Activated naive CD4-positive, alpha-beta T cell treated with anti-CD3 and anti-CD28 coated beads, Interleukin-2, amount 50 U/mL, for 24 hours (primary cell): ENCODE measurements at regions not wholly inside any gene's neighbourhood (a gene's known extent, or its start where the extent isn't known, plus 50 kb on each side); places are given as distances from the start of the nearest gene placed in this dataset.

Experiments
- H3K27ac Mint-ChIP-seq: one replicate; pipeline ENCODE4 v1.8.0; 2021; ENCODE audit warnings: mild to moderate bottlenecking, mixed read lengths
- H3K27me3 Mint-ChIP-seq: one replicate; pipeline ENCODE4 v1.8.0; 2021; ENCODE audit warnings: mixed read lengths
- H3K36me3 Mint-ChIP-seq: one replicate; pipeline ENCODE4 v1.8.0; 2021; ENCODE audit warnings: mixed read lengths
- H3K4me1 Mint-ChIP-seq: one replicate; pipeline ENCODE4 v1.8.0; 2021; ENCODE audit warnings: mixed read lengths
- H3K4me3 Mint-ChIP-seq: one replicate; pipeline ENCODE4 v1.8.0; 2021; ENCODE audit warnings: mild to moderate bottlenecking, mixed read lengths
- H3K9me3 Mint-ChIP-seq: one replicate; pipeline ENCODE4 v1.8.0; 2021; ENCODE audit warnings: mixed read lengths

DNA sequence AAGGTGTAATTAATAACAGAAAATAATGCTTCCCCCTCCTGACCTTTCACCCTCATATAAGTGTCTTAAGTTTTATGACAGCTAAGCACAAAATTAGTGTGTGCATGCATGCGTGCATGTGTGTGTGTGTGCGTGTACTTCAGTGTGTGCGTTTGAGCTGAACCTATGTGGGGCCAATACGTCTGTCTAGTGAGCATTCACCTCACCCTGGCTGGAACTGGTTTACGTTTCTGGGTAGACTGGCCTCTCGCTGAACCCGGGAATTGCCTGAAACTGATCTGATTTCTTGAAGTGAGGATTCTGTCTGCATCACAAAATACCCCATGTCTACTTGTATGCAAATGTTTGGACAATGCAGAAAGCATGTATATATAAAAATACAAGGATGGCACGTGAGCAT is 68.2 kb upstream of the TBX3 start:
- H3K9me3 Mint-ChIP-seq, result no peaks in the 10 kb centered on the region
- H3K27me3 Mint-ChIP-seq, result peaks cover 3% of the 10 kb centered on the region
- H3K4me1 Mint-ChIP-seq, result no peaks in the 10 kb centered on the region
- H3K4me3 Mint-ChIP-seq, result no peak overlapping the region
- H3K27ac Mint-ChIP-seq, result no peak overlapping the region
- no peaks in the 10 kb centered on the region for H3K36me3 Mint-ChIP-seq

GRCh38 chr12:114751712-114752111 is 67.7 kb upstream of the TBX3 start:
- Mint-ChIP-seq H3K9me3 (no peaks in the 10 kb centered on the region), H3K36me3 (no peaks in the 10 kb centered on the region), H3K27ac (no peak overlapping the region), H3K4me3 (no peak overlapping the region), H3K27me3 (peaks cover 3% of the 10 kb centered on the region), H3K4me1 (no peaks in the 10 kb centered on the region)

DNA sequence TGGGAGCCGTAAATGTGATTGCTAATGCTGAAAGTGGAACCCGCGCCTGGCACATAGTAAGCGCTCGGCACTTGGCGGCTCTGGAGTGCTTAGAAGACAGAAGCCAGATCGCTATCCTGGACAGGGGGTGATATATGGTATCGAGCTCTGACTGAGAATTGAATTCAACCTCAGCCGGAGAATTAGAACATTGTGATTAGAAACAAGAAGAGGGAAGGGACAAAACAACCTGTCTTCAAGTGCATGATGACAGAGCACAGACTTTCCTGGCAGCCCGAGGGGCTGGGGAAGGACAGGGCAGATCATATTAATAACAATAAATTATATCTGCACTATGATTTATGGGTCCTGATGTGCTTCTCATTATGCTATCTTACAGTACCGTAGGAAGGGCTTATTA is 66.9 kb upstream of the TBX3 start:
- no peak overlapping the region for H3K27ac Mint-ChIP-seq
- H3K36me3 Mint-ChIP-seq, result no peaks in the 10 kb centered on the region
- H3K27me3 Mint-ChIP-seq, result peaks cover 3% of the 10 kb centered on the region
- H3K4me3 Mint-ChIP-seq, result no peak overlapping the region
- H3K4me1 Mint-ChIP-seq, result no peaks in the 10 kb centered on the region
- no peaks in the 10 kb centered on the region for H3K9me3 Mint-ChIP-seq

DNA sequence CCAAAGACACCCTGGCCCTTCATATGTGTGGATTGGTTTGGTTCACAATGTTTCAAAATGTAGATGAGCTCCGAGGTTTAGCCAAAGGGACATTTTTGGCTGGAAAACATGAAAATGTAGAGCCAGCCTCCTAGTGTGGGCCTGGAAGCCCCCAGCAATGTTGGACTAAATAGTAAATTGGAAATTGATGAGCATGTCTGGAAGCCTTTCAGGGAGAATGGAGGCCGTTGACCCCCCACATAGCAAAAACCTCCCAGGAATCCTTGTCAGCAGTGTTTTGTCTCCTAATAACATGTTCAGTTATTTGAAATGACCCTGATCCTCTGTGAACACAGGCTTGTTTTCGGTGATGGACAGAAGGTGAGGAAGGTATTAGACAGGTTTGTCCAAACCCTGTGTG is 65.1 kb upstream of the TBX3 start:
- no peak overlapping the region for H3K27ac Mint-ChIP-seq
- H3K4me3 Mint-ChIP-seq, result no peak overlapping the region
- no peaks in the 10 kb centered on the region for H3K4me1 Mint-ChIP-seq
- H3K36me3 Mint-ChIP-seq, result no peaks in the 10 kb centered on the region
- H3K27me3 Mint-ChIP-seq, result peaks cover 5% of the 10 kb centered on the region
- H3K9me3 Mint-ChIP-seq, result no peaks in the 10 kb centered on the region

GRCh38 chr12:114747012-114747858 is 63.3 kb upstream of the TBX3 start:
- no peaks in the 10 kb centered on the region for H3K9me3 Mint-ChIP-seq
- no peaks in the 10 kb centered on the region for H3K36me3 Mint-ChIP-seq
- H3K27me3 Mint-ChIP-seq, result peaks cover 5% of the 10 kb centered on the region
- H3K27ac Mint-ChIP-seq, result no peak overlapping the region
- H3K4me1 Mint-ChIP-seq, result no peaks in the 10 kb centered on the region
- H3K4me3 Mint-ChIP-seq, result no peak overlapping the region

GRCh38 chr12:114746297-114747011 is 62.5 kb upstream of the TBX3 start:
- Mint-ChIP-seq H3K36me3 (no peaks in the 10 kb centered on the region), H3K27me3 (peaks cover 5% of the 10 kb centered on the region), H3K9me3 (no peaks in the 10 kb centered on the region), H3K27ac (no peak overlapping the region), H3K4me3 (no peak overlapping the region), H3K4me1 (no peaks in the 10 kb centered on the region)

- Mint-ChIP-seq H3K4me3 (no peak overlapping the region), H3K4me1 (no peaks in the 10 kb centered on the region), H3K27ac (no peak overlapping the region)
These were observed 60.7 kb upstream of the TBX3 start for GRCh38 chr12:114744691-114745090.

DNA sequence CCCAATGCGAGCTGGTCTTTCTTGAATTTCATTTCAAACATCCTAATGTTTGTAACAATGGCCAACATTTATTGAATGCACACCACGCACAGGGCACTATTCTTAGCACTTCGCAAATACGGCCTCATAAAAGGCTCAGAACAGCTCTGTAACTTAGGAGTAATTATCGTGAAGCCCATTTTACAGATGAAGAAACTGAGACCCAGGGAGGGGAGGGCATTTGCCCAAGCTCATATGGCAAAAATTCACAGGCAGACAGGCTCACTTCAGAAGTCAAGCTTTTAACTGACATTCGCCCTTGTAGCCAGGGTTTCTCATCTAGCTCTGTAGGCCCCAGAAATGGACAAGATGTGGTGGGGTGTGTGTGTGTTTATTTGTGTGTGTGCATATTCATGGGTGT is 60.3 kb upstream of the TBX3 start:
- no peaks in the 10 kb centered on the region for H3K36me3 Mint-ChIP-seq
- no peak overlapping the region for H3K4me3 Mint-ChIP-seq
- H3K9me3 Mint-ChIP-seq, result no peaks in the 10 kb centered on the region

More at GRCh38 chr12:114744691-114745090, 60.7 kb upstream of the TBX3 start:
- no peaks in the 10 kb centered on the region for H3K36me3 Mint-ChIP-seq
- H3K27me3 Mint-ChIP-seq, result peaks cover 5% of the 10 kb centered on the region
- no peaks in the 10 kb centered on the region for H3K9me3 Mint-ChIP-seq

DNA sequence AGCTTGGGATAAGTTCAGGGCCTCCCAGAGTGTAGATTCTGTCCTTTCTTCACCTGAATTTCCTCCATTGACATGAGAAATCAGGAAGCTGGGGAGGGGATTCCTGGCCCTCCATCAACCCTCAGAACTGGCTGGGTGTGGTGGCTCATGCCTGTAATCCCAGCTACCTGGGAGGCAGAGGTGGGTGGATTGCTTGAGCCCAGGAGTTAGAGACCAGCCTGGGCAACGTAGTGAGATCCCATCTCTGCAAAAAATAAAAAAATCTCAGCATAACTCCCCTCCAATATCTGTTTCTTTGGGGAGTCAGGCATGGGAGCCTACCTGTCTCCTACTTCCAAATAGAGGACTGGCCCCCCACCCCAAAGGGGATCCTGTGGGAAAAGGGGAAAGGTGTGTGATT is 59.8 kb upstream of the TBX3 start:
- Mint-ChIP-seq H3K27me3 (peaks cover 4% of the 10 kb centered on the region), H3K4me3 (no peak overlapping the region), H3K36me3 (no peaks in the 10 kb centered on the region), H3K4me1 (no peaks in the 10 kb centered on the region), H3K27ac (no peak overlapping the region), H3K9me3 (no peaks in the 10 kb centered on the region)

More for the DNA sequence above, 60.3 kb upstream of the TBX3 start:
- Mint-ChIP-seq H3K27me3 (peaks cover 4% of the 10 kb centered on the region), H3K4me1 (no peaks in the 10 kb centered on the region), H3K27ac (no peak overlapping the region)

- peaks cover 4% of the 10 kb centered on the region for H3K27me3 Mint-ChIP-seq
- no peaks in the 10 kb centered on the region for H3K4me1 Mint-ChIP-seq
- no peak overlapping the region for H3K27ac Mint-ChIP-seq
- H3K9me3 Mint-ChIP-seq, result no peaks in the 10 kb centered on the region
- no peaks in the 10 kb centered on the region for H3K36me3 Mint-ChIP-seq
- no peak overlapping the region for H3K4me3 Mint-ChIP-seq
These were observed 59.3 kb upstream of the TBX3 start for GRCh38 chr12:114743289-114743688.

- Mint-ChIP-seq H3K9me3 (no peaks in the 10 kb centered on the region), H3K4me3 (no peak overlapping the region), H3K27ac (no peak overlapping the region), H3K4me1 (no peaks in the 10 kb centered on the region), H3K27me3 (peaks cover 5% of the 10 kb centered on the region), H3K36me3 (no peaks in the 10 kb centered on the region)
These were observed 58.4 kb upstream of the TBX3 start for GRCh38 chr12:114742363-114742762.

GRCh38 chr12:114741940-114742339 is 58.0 kb upstream of the TBX3 start:
- no peak overlapping the region for H3K4me3 Mint-ChIP-seq
- peak overlapping the region; percentile 30 for H3K27ac Mint-ChIP-seq
- no peaks in the 10 kb centered on the region for H3K4me1 Mint-ChIP-seq
- no peaks in the 10 kb centered on the region for H3K36me3 Mint-ChIP-seq
- H3K9me3 Mint-ChIP-seq, result no peaks in the 10 kb centered on the region
- H3K27me3 Mint-ChIP-seq, result peaks cover 5% of the 10 kb centered on the region

GRCh38 chr12:114740448-114740847 is 56.5 kb upstream of the TBX3 start:
- Mint-ChIP-seq H3K4me1 (no peaks in the 10 kb centered on the region), H3K27ac (no peak overlapping the region), H3K36me3 (no peaks in the 10 kb centered on the region), H3K4me3 (no peak overlapping the region), H3K9me3 (no peaks in the 10 kb centered on the region), H3K27me3 (peaks cover 8% of the 10 kb centered on the region)

- Mint-ChIP-seq H3K27ac (no peak overlapping the region), H3K4me3 (no peak overlapping the region), H3K4me1 (no peaks in the 10 kb centered on the region), H3K36me3 (no peaks in the 10 kb centered on the region), H3K9me3 (no peaks in the 10 kb centered on the region), H3K27me3 (peaks cover 15% of the 10 kb centered on the region)
These were observed 54.6 kb upstream of the TBX3 start for GRCh38 chr12:114738460-114739184.

GRCh38 chr12:114735680-114736374 is 51.9 kb upstream of the TBX3 start:
- no peaks in the 10 kb centered on the region for H3K4me1 Mint-ChIP-seq
- no peak overlapping the region for H3K4me3 Mint-ChIP-seq
- H3K27me3 Mint-ChIP-seq, result peaks cover 18% of the 10 kb centered on the region
- H3K27ac Mint-ChIP-seq, result no peak overlapping the region
- H3K36me3 Mint-ChIP-seq, result no peaks in the 10 kb centered on the region
- no peaks in the 10 kb centered on the region for H3K9me3 Mint-ChIP-seq
